GM19025 (cell line): ENCODE measurements at regions not wholly inside any gene's neighbourhood (a gene's known extent, or its start where the extent isn't known, plus 50 kb on each side); places are given as distances from the start of the nearest gene placed in this dataset.
A peak's percentile ranks its signal among the peaks of the same experiment; 100 is the strongest.

Source experiments
- ATAC-seq: cut with Tn5 transposase; IDR thresholded peaks from one replicate; pipeline ENCODE4 v1.9.1; 2021; ENCODE audit warnings: mild to moderate bottlenecking, low read depth, moderate library complexity; ENCODE audit not compliant: unreplicated experiment

DNA sequence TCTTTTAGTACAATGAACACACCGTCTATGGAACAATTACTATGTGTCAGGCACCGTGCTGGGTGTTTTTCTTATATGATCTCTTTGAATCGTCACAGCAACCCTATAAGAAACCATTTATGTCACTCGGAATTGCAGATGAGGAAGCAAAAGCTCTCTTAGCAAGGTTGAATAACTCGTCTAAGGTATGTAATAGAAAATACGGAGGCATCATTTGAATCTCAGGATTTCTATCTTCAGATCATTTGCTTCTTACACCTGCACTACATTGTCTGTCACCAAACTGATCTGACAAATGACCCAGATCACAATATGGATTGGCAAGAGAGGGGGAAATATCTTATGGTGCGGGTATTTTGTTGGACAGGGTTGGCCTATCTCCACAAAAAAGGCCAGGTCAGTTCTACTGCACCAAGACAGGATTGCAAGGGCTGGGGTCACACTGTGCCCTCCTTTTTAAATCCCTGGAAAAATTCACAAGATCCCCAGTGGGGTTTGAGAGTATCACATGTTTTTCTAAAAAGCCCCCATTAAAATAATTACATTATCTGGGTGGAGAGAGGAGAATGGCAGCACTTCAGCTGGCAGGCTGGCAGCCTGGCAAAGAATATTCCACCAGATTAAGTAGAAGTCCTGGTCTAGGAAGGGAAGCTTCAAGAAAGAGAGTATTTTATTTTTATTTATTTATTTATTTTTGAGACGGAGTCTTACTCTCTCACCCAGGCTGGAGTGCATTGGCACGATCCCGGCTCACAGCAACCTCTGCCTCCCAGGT, 110.7 kb upstream of the CLMP start:
- no peak for ATAC-seq

DNA sequence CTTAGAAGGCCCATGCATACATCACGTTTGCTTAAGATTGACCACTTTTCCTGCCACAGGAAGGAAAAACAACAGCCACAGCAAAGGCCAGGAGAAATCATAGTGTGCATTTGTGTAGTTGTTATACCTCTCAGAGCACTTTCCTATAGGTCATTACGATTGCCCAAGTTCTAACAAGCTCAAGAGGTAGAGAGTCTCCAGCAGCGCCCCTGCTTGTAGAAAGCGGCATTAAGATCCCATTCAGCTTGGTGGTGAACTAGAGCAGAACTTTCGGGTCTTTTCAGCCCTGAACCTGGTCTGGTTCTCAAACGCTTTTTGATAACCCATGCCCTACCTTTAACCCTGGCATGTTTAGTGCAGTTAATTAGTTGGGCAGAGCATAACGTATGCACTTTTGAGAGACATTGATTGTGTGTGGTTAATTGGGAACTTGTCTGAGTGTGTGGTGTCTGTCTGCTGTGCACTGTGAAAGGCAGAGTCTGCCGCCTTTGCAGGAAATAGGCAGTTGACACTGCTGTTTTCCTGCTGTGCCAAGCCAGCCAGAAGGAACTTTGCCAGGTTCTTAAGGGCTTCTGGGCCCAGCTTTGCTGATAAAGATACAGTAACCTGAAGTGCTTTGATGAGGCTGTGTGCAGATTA, 109.9 kb upstream of the CLMP start:
- no peak for ATAC-seq

DNA sequence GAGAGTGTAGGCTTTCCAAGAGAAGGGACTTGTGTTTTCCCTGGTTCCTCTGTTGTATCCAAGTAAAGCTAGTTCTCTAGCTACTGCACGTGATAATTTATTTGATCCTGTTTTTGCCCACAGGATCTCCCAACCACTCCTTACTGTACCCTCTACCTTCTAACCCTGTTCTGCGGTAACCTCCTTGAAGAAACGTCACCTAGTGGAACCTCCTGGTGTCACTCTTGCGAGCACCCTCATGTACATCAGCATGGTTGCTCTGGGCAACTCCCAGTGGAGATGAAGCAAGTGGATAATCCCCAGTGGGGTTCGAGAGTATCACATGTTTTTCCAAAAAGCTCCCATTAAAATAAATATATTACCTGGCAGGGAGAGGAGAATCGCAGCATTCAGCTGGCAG, 108.9 kb upstream of the CLMP start:
- ATAC-seq, result no peak

DNA sequence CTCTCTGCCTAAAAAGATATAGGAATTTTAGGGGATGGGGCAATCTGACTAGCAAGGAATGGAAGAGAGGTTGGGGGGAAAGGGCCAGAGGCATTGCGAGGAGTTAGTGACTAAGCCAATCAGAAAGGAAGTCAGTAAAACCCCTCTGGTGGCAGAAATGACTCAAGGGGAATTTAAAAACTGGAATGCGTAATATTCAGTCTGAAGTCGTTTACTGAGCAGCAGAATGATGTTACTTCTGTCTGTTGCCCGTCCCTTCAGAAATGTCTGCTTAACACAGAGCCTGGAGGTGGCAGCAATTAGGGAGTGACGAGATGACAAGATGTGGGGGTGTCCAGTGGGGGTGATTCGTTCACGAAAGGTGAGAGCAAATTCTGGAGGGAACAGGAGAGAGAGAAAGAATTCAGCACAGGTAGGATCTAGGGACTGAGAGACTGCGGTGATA, 107.7 kb upstream of the CLMP start:
- peak; percentile 38 for ATAC-seq

DNA sequence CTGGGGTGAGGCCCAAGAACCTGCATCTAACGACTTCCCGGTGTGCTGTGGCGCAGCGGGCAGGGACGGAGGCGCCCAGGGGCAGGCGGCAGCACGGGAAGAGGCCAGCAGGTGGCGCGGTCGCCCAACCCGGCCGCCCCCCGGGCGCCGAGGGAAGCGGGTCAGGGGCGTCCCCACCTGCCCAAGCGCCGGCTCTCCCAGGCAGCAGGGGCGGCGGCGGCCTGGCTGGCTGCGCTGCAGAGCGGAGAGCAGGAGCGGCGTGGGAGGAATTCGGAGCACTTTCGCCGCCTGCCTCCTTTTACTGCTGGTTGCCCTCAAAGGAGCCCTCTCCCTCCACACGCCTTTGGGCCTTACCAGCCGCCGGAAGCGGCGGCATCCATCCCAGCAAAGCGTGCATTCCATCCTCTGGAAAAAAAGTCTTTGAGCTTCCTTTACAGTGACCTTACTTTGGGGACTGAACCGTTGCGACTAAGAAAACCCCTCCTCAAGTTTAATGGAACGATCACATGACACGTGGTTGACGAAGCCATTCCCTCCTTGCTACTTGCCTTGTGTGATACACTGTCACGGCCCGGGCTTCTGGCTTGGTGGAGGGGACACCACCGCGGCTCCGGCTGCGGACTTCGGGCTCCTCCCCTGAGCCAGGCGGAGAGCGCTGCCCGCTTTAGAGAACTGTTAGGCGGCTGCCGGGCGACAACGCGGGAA, 106.8 kb upstream of the CLMP start:
- ATAC-seq, result peak; percentile 70

DNA sequence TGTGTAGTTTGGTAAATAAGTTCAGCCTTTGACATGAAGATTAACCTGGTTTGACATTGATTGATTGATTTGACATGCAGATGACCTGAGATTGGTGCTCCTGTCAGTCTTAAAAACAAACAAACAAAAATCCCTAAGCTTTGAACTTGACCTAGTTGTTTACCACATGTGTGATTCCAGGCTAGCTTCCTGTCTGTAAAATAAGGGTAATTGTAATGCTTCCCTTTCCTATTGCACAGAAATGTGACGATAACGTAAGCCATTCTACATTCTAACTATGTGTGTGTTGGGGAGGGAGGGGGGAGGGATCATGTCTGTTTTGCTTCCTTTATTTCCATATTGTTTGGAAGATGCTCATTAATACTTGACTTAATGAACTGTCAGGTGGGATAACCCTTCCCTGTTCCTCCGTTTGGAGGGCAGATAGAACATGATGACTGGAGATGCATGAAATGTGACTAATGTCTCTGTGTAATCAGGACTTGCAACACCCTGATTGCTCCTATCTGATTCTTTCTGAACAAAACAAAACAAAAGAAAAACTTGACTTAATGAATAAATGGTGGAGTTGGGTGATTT, 106.1 kb upstream of the CLMP start:
- ATAC-seq, result no peak

DNA sequence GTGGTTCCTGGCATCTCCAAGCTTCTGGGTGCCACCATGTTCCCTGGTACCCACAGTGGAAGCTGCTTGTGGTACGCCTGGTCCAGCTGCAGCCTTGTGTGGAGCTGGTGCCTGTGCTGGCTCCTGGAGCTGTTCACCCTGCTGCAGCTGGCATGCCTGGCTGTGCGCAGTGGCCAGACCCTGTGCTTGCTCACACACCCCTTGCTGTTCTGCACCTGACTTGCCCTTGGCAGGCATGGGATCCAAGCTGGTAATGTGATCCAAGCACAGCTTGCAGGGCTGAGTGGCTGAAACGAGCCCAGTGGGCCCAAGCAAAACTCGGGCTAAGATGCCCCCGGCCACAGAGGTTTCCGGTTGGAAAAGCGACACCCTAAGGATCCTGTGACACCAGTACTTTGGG, 104.7 kb upstream of the CLMP start:
- ATAC-seq, result no peak

DNA sequence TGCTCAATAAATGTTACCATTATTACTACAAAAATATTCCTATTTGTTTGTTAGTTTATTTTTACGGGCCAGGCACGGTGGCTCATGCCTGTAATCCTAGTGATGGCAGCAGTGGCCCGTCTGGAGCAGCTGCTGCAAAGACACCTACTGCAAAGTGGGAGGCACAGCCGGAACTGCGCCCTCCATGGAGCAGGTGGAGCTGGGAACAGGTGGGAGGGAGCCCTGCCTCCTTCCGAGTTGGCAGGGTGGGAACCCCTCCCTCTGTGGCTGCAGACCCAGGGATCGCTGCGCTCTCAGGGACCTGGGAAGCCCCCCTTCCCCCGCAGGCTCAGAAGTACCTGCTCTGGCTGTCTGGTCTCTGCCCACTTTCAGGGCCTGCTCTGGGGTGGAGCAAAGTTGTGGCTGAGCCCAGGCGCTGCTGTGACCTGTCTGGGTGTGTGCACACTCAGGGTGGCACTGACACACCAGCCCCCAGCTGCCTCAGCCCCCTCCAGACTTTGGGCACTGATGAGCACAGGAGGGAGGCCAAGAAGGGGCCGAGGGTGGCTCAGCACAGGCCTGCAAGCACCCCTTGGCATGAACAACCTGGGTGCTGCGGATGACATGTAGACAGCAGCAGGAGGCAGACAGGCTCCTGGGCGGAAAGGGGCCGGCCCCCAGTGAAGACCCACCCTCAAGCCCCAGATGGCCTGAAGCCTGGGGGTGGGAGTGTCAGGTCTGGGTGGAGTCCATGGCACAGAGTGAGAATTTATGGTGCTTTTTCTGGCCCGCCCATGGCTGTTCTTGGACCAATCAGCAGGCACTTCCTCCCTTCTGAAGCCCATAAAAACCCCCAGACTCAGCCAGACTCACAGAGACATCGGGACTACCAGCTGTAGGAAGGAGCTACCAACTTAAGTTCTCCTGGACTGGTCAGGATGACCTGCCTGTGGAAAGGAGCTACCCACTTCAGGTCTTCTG, 103.7 kb upstream of the CLMP start:
- ATAC-seq, result no peak

DNA sequence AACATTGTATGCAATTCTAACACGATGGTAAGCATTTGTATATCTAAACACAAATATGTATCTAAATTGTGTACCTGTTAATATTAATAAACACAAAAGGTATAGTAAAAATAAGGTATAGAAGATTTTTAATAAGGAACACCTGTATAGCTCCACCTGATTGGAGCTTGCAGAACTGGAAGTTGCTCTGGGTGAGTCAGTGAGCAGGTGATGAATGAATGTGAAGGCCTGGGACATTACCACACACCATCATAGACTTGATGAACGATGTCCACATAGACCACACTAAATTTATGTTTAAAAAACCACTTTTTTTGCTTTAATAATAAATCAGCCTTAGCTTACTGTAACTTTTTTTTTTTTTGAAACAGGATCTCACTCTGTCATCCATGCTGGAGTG, 97.6 kb upstream of the CLMP start:
- ATAC-seq, result no peak

DNA sequence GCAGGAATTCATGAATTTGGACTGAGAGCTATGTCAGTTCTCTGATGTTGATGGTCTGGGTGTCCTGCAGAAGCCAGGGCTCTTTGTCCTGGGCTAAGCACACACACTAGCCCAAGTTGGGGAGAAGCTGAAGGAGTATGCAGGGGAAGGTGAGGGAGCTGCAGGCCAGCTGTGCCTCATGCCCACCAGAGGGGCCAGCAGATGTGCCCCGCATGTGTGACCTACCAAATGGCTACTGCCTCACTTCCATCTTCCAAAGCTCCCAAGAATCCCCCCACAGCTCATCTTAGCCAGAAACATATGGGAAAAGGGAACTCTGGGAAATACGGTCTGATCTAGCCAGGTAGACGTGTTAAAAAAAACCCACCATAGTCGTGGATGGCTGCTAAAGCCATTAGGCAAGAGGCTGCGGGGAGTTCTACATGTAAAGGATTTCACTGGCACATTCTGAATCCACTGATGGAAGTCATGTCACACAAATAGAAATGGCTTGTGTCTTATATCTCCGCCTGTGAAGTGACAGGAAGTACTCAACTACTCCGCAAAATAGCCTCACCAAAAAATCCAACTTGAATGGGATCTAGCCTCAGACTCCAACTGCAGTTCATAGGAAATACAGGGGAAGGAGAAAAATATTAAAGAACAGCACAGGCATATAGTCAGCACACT, 96.3 kb upstream of the CLMP start:
- no peak for ATAC-seq

DNA sequence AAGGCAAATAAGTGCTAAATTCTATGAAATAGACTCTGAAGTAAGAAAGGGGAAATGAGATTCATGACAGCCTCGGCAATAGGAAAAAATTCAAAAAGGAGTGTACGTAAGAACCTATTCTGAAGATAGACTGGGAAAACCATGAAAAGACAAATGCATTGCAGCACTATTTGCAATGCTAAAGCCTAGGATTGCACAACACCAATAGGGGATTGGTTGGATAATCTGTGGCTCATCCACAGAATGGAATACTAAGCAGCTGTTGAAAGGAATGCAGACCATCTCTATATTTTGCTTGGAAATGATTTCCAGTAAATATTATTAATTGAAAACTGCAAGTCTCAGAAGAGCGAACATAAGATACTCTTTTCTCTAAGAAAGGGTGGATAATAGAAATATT, 91.7 kb upstream of the CLMP start:
- ATAC-seq, result no peak

DNA sequence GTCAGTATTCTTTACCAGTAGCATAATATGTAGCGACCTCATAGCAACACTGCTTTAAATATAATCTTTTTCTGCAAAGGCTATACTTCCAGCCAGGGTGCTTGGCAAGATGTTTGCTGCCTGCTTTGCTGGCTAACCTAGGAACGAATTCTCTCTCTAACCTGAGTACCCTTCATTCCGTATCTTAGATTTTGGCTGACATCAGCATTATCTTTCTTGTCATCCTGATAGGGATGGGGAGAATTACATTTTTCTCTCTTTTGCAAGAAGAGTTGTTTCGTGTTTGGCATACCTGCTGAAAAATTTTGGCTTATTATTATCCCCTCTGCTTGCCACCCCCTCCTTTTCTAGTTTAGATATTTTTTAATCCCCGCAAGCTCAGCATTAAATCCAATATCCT, 91.2 kb upstream of the CLMP start:
- ATAC-seq, result no peak

DNA sequence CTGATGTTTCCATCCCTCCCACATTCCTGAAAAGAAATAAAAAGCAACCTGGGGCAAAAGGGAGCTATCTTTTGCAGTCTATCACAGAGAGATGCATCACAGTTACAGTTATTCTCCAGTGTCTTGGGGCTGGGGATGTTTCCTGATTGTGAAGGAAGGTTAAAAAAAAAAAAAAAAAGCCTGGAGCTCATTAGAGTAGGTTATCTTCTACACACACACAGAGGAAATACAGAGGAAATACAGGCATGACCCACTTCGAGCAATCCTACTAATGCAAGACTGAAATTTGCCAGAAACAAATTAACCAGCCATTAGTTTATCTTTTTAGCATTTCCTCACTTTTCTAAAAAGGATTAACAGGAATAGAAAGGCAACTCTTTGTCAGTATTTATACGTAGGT, 89.4 kb upstream of the CLMP start:
- ATAC-seq, result no peak

DNA sequence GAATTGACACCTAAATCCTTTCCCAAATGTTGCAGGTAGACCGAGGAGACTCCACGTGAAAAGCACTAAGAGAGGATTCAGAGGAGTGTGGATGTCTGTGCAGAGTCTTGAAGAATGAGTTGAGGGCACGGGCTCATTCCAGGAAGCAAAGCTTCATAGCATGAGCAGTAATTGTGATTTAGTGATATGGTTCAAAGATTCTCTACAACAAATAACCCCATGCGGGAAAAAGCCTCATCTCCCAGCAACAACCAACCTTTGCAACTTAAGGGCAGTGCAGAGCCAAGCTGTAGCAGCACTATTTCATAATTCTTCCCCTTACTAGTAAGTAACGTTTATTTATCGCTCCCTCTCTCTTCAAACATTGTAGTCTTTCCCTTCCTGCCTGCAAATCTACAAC, 87.5 kb upstream of the CLMP start:
- ATAC-seq, result no peak

DNA sequence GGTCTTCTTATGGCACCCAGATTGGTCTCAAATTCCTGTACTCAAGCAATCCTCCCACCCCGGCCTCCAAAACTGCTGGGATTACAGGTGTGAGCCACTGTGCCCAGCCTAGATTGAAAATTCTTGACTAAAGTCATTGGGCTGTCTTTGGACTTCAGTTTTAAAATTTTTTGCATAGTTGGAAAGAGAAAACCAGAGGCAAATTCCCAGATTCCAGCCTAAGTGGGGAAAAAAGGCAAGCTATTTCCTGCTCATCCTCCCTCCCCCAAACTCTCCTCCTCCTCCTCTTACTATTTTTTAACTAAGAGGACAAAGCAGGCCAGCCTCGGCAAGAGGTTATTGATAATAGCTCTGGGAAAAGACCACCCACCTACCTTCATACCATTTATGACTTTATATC, 78.6 kb upstream of the CLMP start:
- ATAC-seq, result no peak

DNA sequence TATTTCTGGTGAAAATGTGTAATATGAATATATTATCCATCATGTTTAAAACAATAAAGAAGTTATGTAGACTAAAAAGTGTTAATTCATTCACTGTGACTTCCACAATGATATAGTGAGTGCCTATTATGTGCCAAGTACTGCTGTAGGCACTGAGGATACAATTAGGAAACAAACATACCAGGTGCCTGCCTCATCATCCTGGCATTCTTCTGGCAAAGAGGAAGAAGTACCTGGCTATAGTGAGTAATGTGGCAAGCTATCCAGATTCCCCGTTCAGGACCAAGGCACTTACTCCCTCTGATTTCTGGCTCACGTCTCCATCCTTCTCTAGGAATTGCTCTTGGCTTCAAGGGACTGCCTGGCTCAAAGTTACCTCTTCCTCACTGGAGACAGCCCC, 77.5 kb upstream of the CLMP start:
- ATAC-seq, result no peak

DNA sequence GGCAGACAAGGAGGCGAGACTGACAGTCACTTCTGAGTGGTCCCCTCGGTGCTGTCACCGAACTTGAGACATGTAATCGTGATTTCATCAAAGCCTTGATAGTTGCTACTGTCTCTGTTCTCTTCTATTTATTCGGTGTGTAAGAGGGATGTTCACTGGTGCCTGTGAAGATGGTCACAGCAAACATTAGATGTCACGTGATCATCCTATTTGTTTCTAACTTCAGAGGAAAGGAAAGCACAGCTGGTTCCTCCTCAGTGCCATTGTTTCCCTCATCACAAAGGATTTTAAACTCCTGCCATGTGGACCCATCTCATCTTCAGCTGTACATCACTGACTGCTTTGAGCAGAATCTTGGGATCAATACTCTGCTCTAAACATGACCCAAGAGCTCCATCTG, 73.1 kb upstream of the CLMP start:
- ATAC-seq, result no peak

DNA sequence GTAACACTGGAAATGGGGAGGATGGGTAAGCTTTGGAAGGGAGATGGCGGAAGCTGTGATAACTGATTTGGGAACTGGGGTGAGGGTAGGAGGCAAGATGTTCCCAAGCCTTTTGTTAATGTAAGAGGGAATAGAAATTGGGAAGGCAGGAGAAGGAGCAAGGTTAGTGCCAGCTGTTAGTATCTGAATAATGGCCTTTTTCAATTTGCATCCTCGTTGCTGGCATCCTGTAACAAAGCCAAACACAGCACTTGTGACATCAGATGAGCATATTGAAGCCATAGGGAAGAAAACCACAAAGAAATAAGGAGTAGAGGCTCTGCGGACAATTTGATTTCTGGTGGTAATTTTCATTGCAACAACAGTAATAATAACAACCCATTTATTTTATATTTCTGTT, 70.9 kb upstream of the CLMP start:
- no peak for ATAC-seq

DNA sequence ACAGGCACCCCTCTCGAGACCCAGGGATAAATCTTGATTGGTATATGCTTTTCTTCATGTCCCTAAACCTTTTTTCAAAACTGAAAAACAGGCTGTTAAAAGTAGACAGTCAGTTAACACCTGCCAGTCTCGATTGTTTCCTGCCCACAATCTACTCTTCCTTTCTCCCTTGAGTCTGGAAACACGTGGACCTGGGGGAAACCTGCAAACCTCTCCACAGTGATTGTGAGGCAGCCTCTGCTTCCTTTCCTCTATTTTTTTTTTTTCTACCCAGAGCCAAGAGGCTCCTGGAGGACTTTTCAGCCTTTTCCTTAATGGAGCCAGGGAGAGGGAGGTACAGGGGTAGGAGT, 69.4 kb upstream of the CLMP start:
- no peak for ATAC-seq
